CD14-positive monocyte (primary cell): ENCODE measurements at regions not wholly inside any gene's neighbourhood (a gene's known extent, or its start where the extent isn't known, plus 50 kb on each side); places are given as distances from the start of the nearest gene placed in this dataset.

ENCODE experiments used
- DNase-seq, 3 donors: peaks; one replicate each; pipeline ENCODE4 v3.0.0-alpha.2; 2011 to 2022
- H2AFZ ChIP-seq: 2 replicates; pipeline ENCODE4 v1.6.0; 2012; ENCODE audit warnings: mild to moderate bottlenecking, low read depth, low read length, inconsistent platforms; ENCODE audit not compliant: insufficient read depth, poor library complexity, severe bottlenecking
- H3K27ac ChIP-seq, 2 donors: 1 replicate in 1 of 2; 2 replicates in 1 of 2; pipeline ENCODE4 v1.5.1; 2012 to 2013; ENCODE audit warnings: low read length in 2 of 2, control low read depth in 1 of 2, inconsistent platforms in 1 of 2, low read depth in 1 of 2, mild to moderate bottlenecking in 1 of 2
- H3K27me3 ChIP-seq, 2 donors: one replicate each; pipeline versions ENCODE4 v1.6.0 to v1.6.1; 2011 to 2013; ENCODE audit warnings: low read length in 2 of 2; ENCODE audit not compliant: control insufficient read depth in 2 of 2, insufficient read depth in 2 of 2
- H3K36me3 ChIP-seq, 2 donors: replicated peaks in 1 of 2; 1 replicate in 1 of 2; 2 replicates in 1 of 2; pipeline versions ENCODE4 v1.5.1 to v1.6.1; 2012 to 2013; ENCODE audit warnings: low read length in 2 of 2, control low read depth in 1 of 2, inconsistent platforms in 1 of 2, mild to moderate bottlenecking in 1 of 2; ENCODE audit not compliant: insufficient read depth in 2 of 2, control insufficient read depth in 1 of 2
- H3K4me1 ChIP-seq, 2 donors: 1 replicate in 1 of 2; 2 replicates in 1 of 2; pipeline versions ENCODE4 v1.5.1 to v1.6.1; 2012 to 2013; ENCODE audit warnings: low read length in 2 of 2, control low read depth in 1 of 2, inconsistent platforms in 1 of 2, mild to moderate bottlenecking in 1 of 2, moderate library complexity in 1 of 2; ENCODE audit not compliant: insufficient read depth in 2 of 2, control insufficient read depth in 1 of 2
- H3K4me2 ChIP-seq: replicated peaks from 2 replicates; pipeline ENCODE3; 2012; ENCODE audit warnings: low read length, moderate library complexity, mild to moderate bottlenecking; ENCODE audit not compliant: poor library complexity, severe bottlenecking; ENCODE audit errors: extremely low read depth
- H3K4me3 ChIP-seq, 3 experiments: fragments of 200-600 bp in 1 of 3; sonication (generic) in 1 of 3; replicated peaks in 1 of 3; 1 replicate in 2 of 3; 2 replicates in 1 of 3; pipeline ENCODE4 v1.5.1; 2011 to 2013; ENCODE audit warnings: low read length in 3 of 3, mild to moderate bottlenecking in 3 of 3, control low read depth in 2 of 3, low read depth in 2 of 3, inconsistent platforms in 1 of 3, moderate library complexity in 1 of 3
- H3K79me2 ChIP-seq: 2 replicates; pipeline ENCODE4 v1.6.0; 2012; ENCODE audit warnings: mild to moderate bottlenecking, control low read depth, inconsistent platforms, low read length, moderate library complexity; ENCODE audit not compliant: insufficient read depth
- H3K9ac ChIP-seq: 2 replicates; pipeline ENCODE4 v1.6.0; 2017; ENCODE audit warnings: low read length, mild to moderate bottlenecking; ENCODE audit not compliant: insufficient read depth, poor library complexity, severe bottlenecking
- H3K9me3 ChIP-seq, 2 donors: replicated peaks in 1 of 2; 1 replicate in 1 of 2; 2 replicates in 1 of 2; pipeline versions ENCODE4 v1.5.1 to v1.6.1; 2012 to 2013; ENCODE audit warnings: low read length in 2 of 2, control low read depth in 1 of 2; ENCODE audit not compliant: control insufficient read depth in 1 of 2, insufficient read depth in 1 of 2
- H4K20me1 ChIP-seq: 2 replicates; pipeline ENCODE4 v1.6.0; 2012; ENCODE audit warnings: mild to moderate bottlenecking, low read length, control low read depth, moderate library complexity; ENCODE audit not compliant: insufficient read depth
- H3K27ac Mint-ChIP-seq, 7 donors: one replicate each; pipeline ENCODE4 v1.8.0; 2020; ENCODE audit warnings: mild to moderate bottlenecking in 7 of 7, mixed read lengths in 7 of 7, moderate library complexity in 6 of 7, inconsistent platforms in 2 of 7
- H3K27me3 Mint-ChIP-seq, 3 donors: one replicate each; pipeline ENCODE4 v1.8.0; 2021 to 2022; ENCODE audit warnings: low read depth in 3 of 3, mild to moderate bottlenecking in 3 of 3, mixed read lengths in 3 of 3, moderate library complexity in 3 of 3, inconsistent platforms in 1 of 3
- H3K36me3 Mint-ChIP-seq, 2 donors: one replicate each; pipeline ENCODE4 v1.8.0; 2020; ENCODE audit warnings: mixed read lengths in 2 of 2, inconsistent platforms in 1 of 2, mild to moderate bottlenecking in 1 of 2
- H3K4me1 Mint-ChIP-seq: one replicate; pipeline ENCODE4 v1.8.0; 2020; ENCODE audit warnings: mild to moderate bottlenecking, mixed read lengths
- H3K4me3 Mint-ChIP-seq, 2 donors: one replicate each; pipeline ENCODE4 v1.8.0; 2020; ENCODE audit warnings: mild to moderate bottlenecking in 2 of 2, mixed read lengths in 2 of 2, moderate library complexity in 1 of 2
- H3K9me3 Mint-ChIP-seq, 7 donors: one replicate each; pipeline ENCODE4 v1.8.0; 2020 to 2022; ENCODE audit warnings: mixed read lengths in 7 of 7, mild to moderate bottlenecking in 6 of 7, moderate library complexity in 6 of 7, inconsistent platforms in 2 of 7
- WGBS: methylation state at CpG from one replicate; pipeline ENCODE4 v1.1.5; 2013; ENCODE audit warnings: missing lambda C conversion rate; ENCODE audit not compliant: insufficient coverage; 5-methylcytosine and 5-hydroxymethylcytosine counted together
- intact Hi-C, 2 donors: fragments of 100-400 bp; cut with micrococcal nuclease; formaldehyde crosslinking; loops; one replicate each; pipeline versions ENCODE4 v1.15.0 to v1.15.1; 2023
- TF ChIP-seq, protein P1 (sequence below): fragments of 200-600 bp; IDR thresholded peaks from one replicate; pipeline ENCODE4 v1.8.0; 2022; ENCODE audit warnings: antibody characterized with exemption, mild to moderate bottlenecking

DNA sequence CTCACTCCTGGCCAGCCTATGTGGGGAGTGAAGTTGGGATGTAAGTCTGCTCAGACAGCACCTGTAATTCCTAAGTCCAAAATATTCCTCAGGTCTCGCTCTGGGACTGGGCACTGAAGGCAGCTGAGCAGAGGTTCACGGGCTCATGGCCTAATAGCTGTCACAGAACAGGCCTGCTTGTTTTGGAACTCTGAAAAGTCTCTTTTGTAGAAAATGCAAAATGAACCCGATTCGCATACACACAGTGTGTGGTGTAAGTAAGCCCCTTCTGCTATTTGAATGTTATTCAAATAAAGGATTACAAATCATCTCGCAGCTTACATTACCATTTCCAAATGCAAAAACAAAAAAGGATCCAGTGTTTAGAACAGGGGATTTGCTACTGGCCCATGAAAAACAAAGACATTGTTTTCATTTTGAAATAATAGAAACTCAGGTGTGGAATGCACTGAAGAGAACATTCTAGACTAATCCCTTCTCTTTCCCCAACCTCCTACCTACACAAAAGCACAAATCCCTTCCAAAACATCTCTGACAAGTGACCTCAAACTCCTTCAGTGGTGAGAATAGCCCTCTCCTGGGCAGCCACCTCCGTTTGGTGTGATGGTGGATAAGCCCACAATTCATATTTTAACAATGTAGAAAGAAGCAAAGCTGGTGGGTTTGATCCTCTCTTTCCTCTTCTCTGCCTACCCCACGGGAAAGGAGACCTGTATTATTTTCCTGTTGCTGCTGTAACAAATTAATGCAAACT is 118.3 kb upstream of the NCK2 start:
- H3K27me3 Mint-ChIP-seq: peaks cover 0 to 13% (median 3%) of the 10 kb centered on the region in 3 donors
- no CpG with 5 or more reads among the region's 7 CpGs for WGBS
- H3K27me3 ChIP-seq: no peaks in the 10 kb centered on the region

DNA sequence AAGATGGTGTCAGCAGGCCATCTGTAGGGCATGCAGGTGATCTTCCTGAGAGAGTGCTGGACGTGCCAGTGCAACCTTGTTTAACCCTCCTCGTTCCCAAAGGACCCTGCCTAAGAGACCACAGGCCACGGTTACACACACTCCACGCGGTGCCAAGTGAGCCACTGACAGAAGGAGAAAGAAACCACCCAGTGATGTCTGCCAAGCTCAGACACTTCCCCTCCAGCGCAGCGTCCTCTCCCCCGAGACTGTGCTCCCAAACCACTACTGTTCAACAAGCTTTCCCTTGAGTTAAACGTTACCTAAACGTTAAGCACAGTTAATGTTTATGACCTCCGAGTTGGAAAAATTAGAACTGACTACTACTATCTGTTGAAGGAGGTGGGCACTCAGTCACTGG is 119.1 kb upstream of the NCK2 start:
- Mint-ChIP-seq H3K4me1 (no peaks in the 10 kb centered on the region), H3K36me3 (no peaks in the 10 kb centered on the region), H3K27ac (no peak overlapping the region), H3K27me3 (peaks cover 0 to 13% (median 3%) of the 10 kb centered on the region in 3 donors), H3K4me3 (peak overlapping the region in 1 of 2 donors; percentile 11), H3K9me3 (peaks cover 3 to 9% (median 5%) of the 10 kb centered on the region in 7 donors)
- 84% methylated on average over 5 of the region's 11 CpGs for WGBS
- intact Hi-C loops: no loop called here
- no peak overlapping the region for H3K4me2 ChIP-seq
- H3K36me3 ChIP-seq: no peaks in the 10 kb centered on the region
- H4K20me1 ChIP-seq: no peaks in the 10 kb centered on the region
- H3K9ac ChIP-seq: no peak overlapping the region
- H3K27ac ChIP-seq: no peak overlapping the region
- no peaks in the 10 kb centered on the region for H3K4me1 ChIP-seq
- no peaks in the 10 kb centered on the region for H3K79me2 ChIP-seq
- TF ChIP-seq, protein P1, sequence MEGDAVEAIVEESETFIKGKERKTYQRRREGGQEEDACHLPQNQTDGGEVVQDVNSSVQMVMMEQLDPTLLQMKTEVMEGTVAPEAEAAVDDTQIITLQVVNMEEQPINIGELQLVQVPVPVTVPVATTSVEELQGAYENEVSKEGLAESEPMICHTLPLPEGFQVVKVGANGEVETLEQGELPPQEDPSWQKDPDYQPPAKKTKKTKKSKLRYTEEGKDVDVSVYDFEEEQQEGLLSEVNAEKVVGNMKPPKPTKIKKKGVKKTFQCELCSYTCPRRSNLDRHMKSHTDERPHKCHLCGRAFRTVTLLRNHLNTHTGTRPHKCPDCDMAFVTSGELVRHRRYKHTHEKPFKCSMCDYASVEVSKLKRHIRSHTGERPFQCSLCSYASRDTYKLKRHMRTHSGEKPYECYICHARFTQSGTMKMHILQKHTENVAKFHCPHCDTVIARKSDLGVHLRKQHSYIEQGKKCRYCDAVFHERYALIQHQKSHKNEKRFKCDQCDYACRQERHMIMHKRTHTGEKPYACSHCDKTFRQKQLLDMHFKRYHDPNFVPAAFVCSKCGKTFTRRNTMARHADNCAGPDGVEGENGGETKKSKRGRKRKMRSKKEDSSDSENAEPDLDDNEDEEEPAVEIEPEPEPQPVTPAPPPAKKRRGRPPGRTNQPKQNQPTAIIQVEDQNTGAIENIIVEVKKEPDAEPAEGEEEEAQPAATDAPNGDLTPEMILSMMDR: no peak
- no peaks in the 10 kb centered on the region for H3K27me3 ChIP-seq
- no peak overlapping the region for H2AFZ ChIP-seq
- no peak overlapping the region for H3K4me3 ChIP-seq
- no peaks in the 10 kb centered on the region for H3K9me3 ChIP-seq
- DNase-seq: no peak

More for the DNA sequence above, 118.3 kb upstream of the NCK2 start:
- Histone ChIP-seq H3K9ac (no peak overlapping the region), H3K4me1 (no peaks in the 10 kb centered on the region), H3K27ac (no peak overlapping the region), H3K4me3 (no peak overlapping the region), H4K20me1 (no peaks in the 10 kb centered on the region), H3K4me2 (no peak overlapping the region), H3K9me3 (no peaks in the 10 kb centered on the region), H2AFZ (no peak overlapping the region), H3K79me2 (no peaks in the 10 kb centered on the region), H3K36me3 (no peaks in the 10 kb centered on the region)
- Mint-ChIP-seq H3K36me3 (no peaks in the 10 kb centered on the region), H3K27ac (no peak overlapping the region), H3K9me3 (peaks cover 3 to 9% (median 5%) of the 10 kb centered on the region in 7 donors), H3K4me1 (no peaks in the 10 kb centered on the region), H3K4me3 (no peak overlapping the region)
- no peak for DNase-seq
- TF ChIP-seq, protein P1: no peak
- intact Hi-C loops: no loop called here
